HCT116 (cell line): ENCODE measurements at regions not wholly inside any gene's neighbourhood (a gene's known extent, or its start where the extent isn't known, plus 50 kb on each side); places are given as distances from the start of the nearest gene placed in this dataset.

ENCODE experiments used
- ATAC-seq: fragments of 200-7000 bp; cut with Tn5 transposase; 2 replicates; pipeline ENCODE4 v1.9.1; 2020; ENCODE audit warnings: mild to moderate bottlenecking, moderate library complexity
- BruUV-seq: library from RNA; stranded (reverse); fragments of 400-500 nt; replicated peaks from 2 replicates; lab custom pipeline; 2021; lab: Mats Ljungman, UMichigan
- CTCF ChIA-PET: fragments of 300-600 bp; sonication (Branson Sonifier 250); formaldehyde crosslinking; loops from one replicate; lab custom pipeline; 2021; ENCODE audit warnings: antibody characterized with exemption; lab: Charles Lee
- POLR2A ChIA-PET: fragments of 300-600, 350-600 bp; sonication (Branson Sonifier 250); formaldehyde crosslinking; loops from one replicate; lab custom pipeline; 2021; ENCODE audit warnings: antibody characterized with exemption; lab: Charles Lee
- RAD21 ChIA-PET, 2 experiments: fragments of 300-600 bp; sonication (Branson Sonifier 250); formaldehyde crosslinking; loops; one replicate each; lab custom pipeline; 2023; ENCODE audit warnings: low total read pairs in 2 of 2; ENCODE audit not compliant: uncharacterized antibody in 2 of 2, unreplicated experiment in 2 of 2, low non-redundant PET in 1 of 2; lab: Charles Lee
- DNase-seq: peaks from one replicate; pipeline ENCODE4 v3.0.0-alpha.2; 2010; ENCODE audit warnings: low read depth, low spot score
- H2AFZ ChIP-seq: fragments of 200-600 bp; shearing (Covaris generic), sonication (generic); 2 replicates; pipeline ENCODE4 v1.6.1; 2017; ENCODE audit warnings: low read depth, mixed run types, mixed read lengths, antibody characterized with exemption, low read length; ENCODE audit not compliant: poor library complexity, severe bottlenecking
- H3K27ac ChIP-seq: 2 replicates; pipeline ENCODE4 v1.5.1; 2012; ENCODE audit warnings: low read depth, low read length
- H3K27me3 ChIP-seq: fragments of 200-600 bp; sonication (generic); 2 replicates; pipeline ENCODE4 v1.6.1; 2016; ENCODE audit warnings: mixed run types, low read length, mixed read lengths; ENCODE audit not compliant: insufficient read depth
- H3K36me3 ChIP-seq, 2 experiments: fragments of 200-500 bp in 1 of 2; fragments of 200-600 bp in 1 of 2; sonication (Bioruptor generic) in 1 of 2; sonication (generic) in 1 of 2; 2 replicates each; pipeline versions ENCODE4 v1.5.1 to v1.6.1; 2014 to 2016; ENCODE audit warnings: low read length in 2 of 2, inconsistent platforms in 1 of 2, mixed read lengths in 1 of 2, mixed run types in 1 of 2; ENCODE audit not compliant: insufficient read depth in 2 of 2, control insufficient read depth in 1 of 2
- H3K4me1 ChIP-seq, 2 experiments: fragments of 200-600 bp in 1 of 2; sonication (generic) in 1 of 2; 2 replicates each; pipeline versions ENCODE4 v1.5.1 to v1.6.1; 2012 to 2017; ENCODE audit warnings: low read length in 2 of 2, inconsistent platforms in 1 of 2, mild to moderate bottlenecking in 1 of 2, mixed read lengths in 1 of 2, mixed run types in 1 of 2, moderate library complexity in 1 of 2; ENCODE audit not compliant: insufficient read depth in 2 of 2, control insufficient read depth in 1 of 2
- H3K4me2 ChIP-seq: fragments of 200-600 bp; sonication (generic); 2 replicates; pipeline ENCODE4 v1.6.1; 2017; ENCODE audit warnings: mixed run types, low read length, mixed read lengths
- H3K4me3 ChIP-seq, 2 experiments: fragments of 200-600 bp in 1 of 2; sonication (generic) in 1 of 2; replicated peaks in 1 of 2; 2 replicates each; pipeline ENCODE4 v1.5.1; 2011 to 2016; ENCODE audit warnings: low read length in 2 of 2, control low read depth in 1 of 2, low read depth in 1 of 2, mild to moderate bottlenecking in 1 of 2, mixed read lengths in 1 of 2, mixed run types in 1 of 2
- H3K79me2 ChIP-seq: fragments of 200-600 bp; sonication (generic); 2 replicates; pipeline ENCODE4 v1.6.1; 2017; ENCODE audit warnings: mild to moderate bottlenecking, mixed run types, low read length, moderate library complexity, mixed read lengths; ENCODE audit not compliant: insufficient read depth
- H3K9ac ChIP-seq: fragments of 200-600 bp; sonication (generic); 2 replicates; pipeline ENCODE4 v1.6.1; 2016; ENCODE audit warnings: low read length, mixed read lengths
- H3K9me2 ChIP-seq: fragments of 200-600 bp; sonication (generic), shearing (Covaris generic); 2 replicates; pipeline ENCODE4 v1.6.1; 2017; ENCODE audit warnings: mixed run types, mild to moderate bottlenecking, moderate library complexity; ENCODE audit not compliant: insufficient read depth
- H3K9me3 ChIP-seq, 2 experiments: fragments of 200-500 bp in 1 of 2; fragments of 200-600 bp in 1 of 2; sonication (Bioruptor generic) in 1 of 2; sonication (generic) in 1 of 2; 2 replicates each; pipeline ENCODE4 v1.6.1; 2014 to 2017; ENCODE audit warnings: low read length in 2 of 2, mixed read lengths in 2 of 2, inconsistent platforms in 1 of 2, low read depth in 1 of 2, mild to moderate bottlenecking in 1 of 2, mixed run types in 1 of 2, moderate library complexity in 1 of 2; ENCODE audit not compliant: control insufficient read depth in 1 of 2, insufficient read depth in 1 of 2
- H4K20me1 ChIP-seq: fragments of 200-600 bp; sonication (generic), shearing (Covaris generic); 2 replicates; pipeline ENCODE4 v1.6.1; 2017; ENCODE audit warnings: mixed run types, mild to moderate bottlenecking, moderate library complexity; ENCODE audit not compliant: insufficient read depth
- CTCF ChIP-seq, 3 experiments: fragments of 200-600 bp in 1 of 3; sonication (generic) in 1 of 3; IDR thresholded peaks in 2 of 3; conservative IDR thresholded peaks in 1 of 3; 2 replicates each; pipeline ENCODE4 v1.5.1; 2012 to 2017; ENCODE audit warnings: low read depth in 2 of 3, low read length in 2 of 3, antibody characterized with exemption in 1 of 3, borderline replicate concordance in 1 of 3, control low read depth in 1 of 3, mild to moderate bottlenecking in 1 of 3, mixed read lengths in 1 of 3, mixed run types in 1 of 3, moderate library complexity in 1 of 3; ENCODE audit not compliant: insufficient read depth in 1 of 3
- EZH2phosphoT487 ChIP-seq: fragments of 200-600 bp; IDR thresholded peaks from 2 replicates; pipeline ENCODE4 v1.6.1; 2018; ENCODE audit warnings: antibody characterized with exemption, borderline replicate concordance
- JUND ChIP-seq: IDR thresholded peaks from 2 replicates; pipeline ENCODE4 v1.6.1; 2012
- POLR2A ChIP-seq: IDR thresholded peaks from 2 replicates; pipeline ENCODE4 v1.7.0; 2011; ENCODE audit warnings: borderline replicate concordance; ENCODE audit not compliant: insufficient read depth, insufficient read length; ENCODE audit errors: extremely low read depth
- intact Hi-C: fragments of 100-400 bp; cut with micrococcal nuclease; formaldehyde crosslinking; loops from 2 replicates; pipeline ENCODE4 v1.10.0; 2022
- TF ChIP-seq, protein P1 (sequence below): IDR thresholded peaks from 2 replicates; pipeline ENCODE4 v1.6.1; 2012

DNA sequence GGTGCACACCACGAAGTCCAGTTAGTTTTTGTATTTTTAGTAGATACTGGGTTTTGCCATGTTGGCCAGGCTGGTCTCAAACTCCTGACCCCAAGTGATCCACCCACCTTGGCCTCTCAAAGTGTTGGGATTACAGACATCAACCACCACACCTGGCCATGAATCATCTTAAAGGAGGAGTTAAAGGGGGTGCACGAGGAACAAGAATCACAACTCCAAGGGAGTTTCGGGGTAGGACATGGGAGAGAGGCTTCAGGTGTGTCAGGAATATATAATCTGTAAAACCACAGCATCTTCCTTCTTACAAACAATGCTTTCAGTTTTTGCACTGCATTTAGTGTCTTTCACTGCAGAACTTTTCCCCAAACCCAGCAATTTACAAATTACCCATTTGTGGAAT is 137.4 kb upstream of the SGK1 start (continued):
- no peak for TF ChIP-seq JUND
- TF ChIP-seq, protein P1, sequence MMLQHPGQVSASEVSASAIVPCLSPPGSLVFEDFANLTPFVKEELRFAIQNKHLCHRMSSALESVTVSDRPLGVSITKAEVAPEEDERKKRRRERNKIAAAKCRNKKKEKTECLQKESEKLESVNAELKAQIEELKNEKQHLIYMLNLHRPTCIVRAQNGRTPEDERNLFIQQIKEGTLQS: no peak

- RAD21 ChIA-PET: no interaction called here
- no peak overlapping the region for H3K27ac ChIP-seq
These were observed 136.9 kb upstream of the SGK1 start for GRCh38 chr6:134454794-134455193.

More at GRCh38 chr6:134454794-134455193, 136.9 kb upstream of the SGK1 start:
- H3K9me3 ChIP-seq: no peaks in the 10 kb centered on the region
- no TSS peak for BruUV-seq
- H3K4me3 ChIP-seq: no peak overlapping the region
- DNase-seq (no peak), ATAC-seq (no peak)
- peaks cover 3 to 6% of the 10 kb centered on the region in 2 experiments; a peak in 2 of 4 replicates for H3K4me1 ChIP-seq
- H3K27me3 ChIP-seq: no peaks in the 10 kb centered on the region
- ChIA-PET POLR2A (no interaction called here), CTCF (no interaction called here)
- no peak overlapping the region for H3K4me2 ChIP-seq
- H4K20me1 ChIP-seq: no peaks in the 10 kb centered on the region
- H3K9me2 ChIP-seq: no peaks in the 10 kb centered on the region
- intact Hi-C loops: no loop called here
- TF ChIP-seq CTCF (IDR thresholded peaks at IDR 0.05 in 2 of 3, conservative IDR thresholded peaks at IDR 0.05 in 1 of 3; ENCODE audit: borderline replicate concordance in 1 of 3, insufficient read depth in 1 of 3, low read depth in 2 of 3, low read length in 2 of 3) (no peak), POLR2A (no peak), EZH2phosphoT487 (no peak)
- H3K36me3 ChIP-seq: no peaks in the 10 kb centered on the region
- no peak overlapping the region for H3K9ac ChIP-seq
- H3K79me2 ChIP-seq: no peaks in the 10 kb centered on the region
- no peak overlapping the region for H2AFZ ChIP-seq
